Left cardiac atrium (tissue), 4 donors: ENCODE measurements at regions not wholly inside any gene's neighbourhood (a gene's known extent, or its start where the extent isn't known, plus 50 kb on each side); places are given as distances from the start of the nearest gene placed in this dataset.

Source experiments
- ATAC-seq, 2 donors: fragments of 200-7000 bp; cut with Tn5 transposase; one replicate each; pipeline ENCODE4 v1.9.1; 2020; ENCODE audit warnings: mild to moderate bottlenecking in 2 of 2, moderate library complexity in 2 of 2
- DNase-seq: peaks from one replicate; pipeline ENCODE4 v3.0.0-alpha.2; 2020
- intact Hi-C, 2 donors: fragments of 100-400 bp; cut with DNase I; formaldehyde crosslinking; loops; one replicate each; pipeline versions ENCODE4 v1.14.1 to v1.15.1; 2022 to 2023
- donor health status: DM: no; HTN: yes; CAD: no.
- donor health status: DM: no; HTN: yes; CAD: no; lungs with severe emphysema.
- donor health status: DM: yes; HTN: yes; CAD: no.
- donor health status: Dilated cardiomyopathy.

- intact Hi-C loops = no loop called here
- no peak for DNase-seq
- ATAC-seq = no peak
Observed at GRCh38 chr1:29861446-29861845, 625.1 kb downstream of the PTPRU start.

- DNase-seq = no peak
- ATAC-seq = no peak
- intact Hi-C loops = no loop called here
Observed at GRCh38 chr1:29860681-29861080, 624.4 kb downstream of the PTPRU start.

GRCh38 chr1:29860056-29860455, 623.7 kb downstream of the PTPRU start:
- intact Hi-C loops = no loop called here

GRCh38 chr1:29859126-29859525, 622.8 kb downstream of the PTPRU start:
- intact Hi-C loops = no loop called here
- no peak for ATAC-seq
- no peak for DNase-seq

More at GRCh38 chr1:29860056-29860455, 623.7 kb downstream of the PTPRU start:
- ATAC-seq = no peak
- DNase-seq = no peak

- peak in 1 of 2 donors; percentile 27 for ATAC-seq
Observed at GRCh38 chr1:29858646-29859045, 622.3 kb downstream of the PTPRU start.

GRCh38 chr1:29856340-29857114, 620.2 kb downstream of the PTPRU start:
- intact Hi-C loops = no loop called here
- DNase-seq (no peak), ATAC-seq (peak; percentile 34 to 35)

More at GRCh38 chr1:29858646-29859045, 622.3 kb downstream of the PTPRU start:
- intact Hi-C loops = no loop called here
- DNase-seq = no peak

- intact Hi-C loops = no loop called here
- ATAC-seq = no peak
- no peak for DNase-seq
Observed at GRCh38 chr1:29855561-29856160, 619.3 kb downstream of the PTPRU start.

GRCh38 chr1:29854700-29855276, 618.5 kb downstream of the PTPRU start:
- intact Hi-C loops = no loop called here
- no peak for ATAC-seq

GRCh38 chr1:29853716-29854330, 617.5 kb downstream of the PTPRU start:
- intact Hi-C loops = no loop called here
- DNase-seq (no peak), ATAC-seq (no peak)

More at GRCh38 chr1:29854700-29855276, 618.5 kb downstream of the PTPRU start:
- no peak for DNase-seq

GRCh38 chr1:29852248-29852647, 615.9 kb downstream of the PTPRU start:
- intact Hi-C loops = no loop called here
- DNase-seq (no peak), ATAC-seq (no peak)

- no peak for DNase-seq
- ATAC-seq = no peak
- intact Hi-C loops = no loop called here
Observed at GRCh38 chr1:29851691-29852090, 615.4 kb downstream of the PTPRU start.

GRCh38 chr1:29849991-29850757, 613.9 kb downstream of the PTPRU start:
- intact Hi-C loops = no loop called here
- ATAC-seq (no peak), DNase-seq (no peak)

- DNase-seq = no peak
- no peak for ATAC-seq
- intact Hi-C loops = no loop called here
Observed at GRCh38 chr1:29849038-29849750, 612.9 kb downstream of the PTPRU start.

- no peak for ATAC-seq
- no peak for DNase-seq
- intact Hi-C loops = no loop called here
Observed at GRCh38 chr1:29845910-29846309, 609.6 kb downstream of the PTPRU start.

GRCh38 chr1:29842130-29842529, 605.8 kb downstream of the PTPRU start:
- intact Hi-C loops = no loop called here
- ATAC-seq (no peak), DNase-seq (no peak)

- no peak for DNase-seq
- intact Hi-C loops = no loop called here
- ATAC-seq = no peak
Observed at GRCh38 chr1:29839726-29840125, 603.4 kb downstream of the PTPRU start.

- DNase-seq (no peak), ATAC-seq (no peak)
- intact Hi-C loops = no loop called here
Observed at GRCh38 chr1:29838738-29839320, 602.5 kb downstream of the PTPRU start.
